ENCODE measurements at regions not wholly inside any gene's neighbourhood (a gene's known extent, or its start where the extent isn't known, plus 50 kb on each side); places are given as distances from the start of the nearest gene placed in this dataset.

DNA sequence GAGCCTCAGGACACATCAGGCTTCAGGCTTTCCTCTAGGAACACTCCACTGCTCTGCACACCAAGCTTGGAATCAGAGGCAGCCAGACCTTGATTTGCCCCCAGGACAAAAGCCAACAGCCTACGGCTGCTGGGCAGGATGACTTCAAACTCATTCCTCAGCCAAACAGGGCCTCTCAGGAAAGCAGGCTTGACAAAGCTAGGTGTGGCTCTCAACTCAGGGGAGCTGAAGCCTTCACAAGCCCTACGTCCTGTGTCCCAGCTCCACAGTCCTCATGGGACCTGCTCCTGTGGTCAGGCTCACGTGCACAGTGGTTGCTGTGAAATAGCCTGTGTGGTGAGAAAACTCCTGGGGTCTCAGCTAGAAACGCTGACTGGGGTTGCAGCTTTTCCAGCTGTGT lies 398.9 kb upstream of the ZNF507 start:
- DNase-seq (ENCODE audit: low read depth), result no peak

DNA sequence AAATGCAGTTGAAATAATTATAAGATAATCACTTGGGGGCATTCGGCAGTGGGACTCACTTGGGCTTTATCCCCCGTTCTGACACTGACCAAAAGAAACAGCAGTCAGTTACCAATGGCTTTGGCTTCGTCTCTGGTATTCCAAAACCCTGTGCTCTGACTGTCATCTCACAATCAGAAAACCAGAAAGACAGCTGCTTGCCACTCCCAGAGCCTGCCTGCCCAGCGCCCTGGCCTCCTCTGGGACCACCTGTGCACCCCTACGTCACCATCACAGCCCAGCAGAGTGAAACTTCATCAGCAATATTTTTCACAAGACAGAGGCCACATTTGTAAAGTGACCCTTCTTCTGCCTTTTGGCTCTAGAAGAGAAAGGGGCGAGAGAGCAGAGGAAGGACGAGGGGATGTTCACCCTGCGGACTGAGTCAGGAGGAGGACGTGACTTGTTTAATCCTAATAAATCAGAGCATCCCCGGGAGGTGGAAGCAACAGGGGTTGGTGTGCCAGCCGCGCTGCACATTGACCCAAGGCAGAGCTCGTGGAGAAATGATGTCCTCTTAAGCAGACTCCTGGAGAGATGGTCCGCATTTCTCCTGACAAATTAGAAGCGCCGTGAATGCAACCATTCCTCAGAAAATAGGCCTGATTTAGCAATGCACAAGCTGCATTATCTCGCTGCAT lies 397.8 kb upstream of the ZNF507 start:
- DNase-seq (ENCODE audit: low read depth), result no peak

DNA sequence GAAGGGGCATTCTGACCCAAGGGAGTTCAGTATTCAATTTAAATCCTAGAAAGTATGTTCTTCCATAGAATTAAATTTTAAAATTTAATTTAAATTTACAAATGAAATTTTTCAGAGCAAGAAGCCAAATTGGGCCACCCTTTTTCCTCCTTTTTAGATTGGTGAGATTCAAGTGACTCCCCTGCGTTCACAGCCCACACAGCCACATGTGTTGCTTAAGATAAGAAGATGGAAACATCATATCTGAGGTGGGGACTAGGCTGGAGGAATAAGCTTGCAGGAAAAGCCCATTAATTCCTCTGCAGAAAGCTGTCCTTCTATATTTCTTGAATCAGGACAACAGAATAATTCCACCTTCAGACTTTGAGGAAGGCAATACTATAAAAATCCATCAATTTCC lies 392.7 kb upstream of the ZNF507 start:
- no peak for DNase-seq (ENCODE audit: low read depth)

DNA sequence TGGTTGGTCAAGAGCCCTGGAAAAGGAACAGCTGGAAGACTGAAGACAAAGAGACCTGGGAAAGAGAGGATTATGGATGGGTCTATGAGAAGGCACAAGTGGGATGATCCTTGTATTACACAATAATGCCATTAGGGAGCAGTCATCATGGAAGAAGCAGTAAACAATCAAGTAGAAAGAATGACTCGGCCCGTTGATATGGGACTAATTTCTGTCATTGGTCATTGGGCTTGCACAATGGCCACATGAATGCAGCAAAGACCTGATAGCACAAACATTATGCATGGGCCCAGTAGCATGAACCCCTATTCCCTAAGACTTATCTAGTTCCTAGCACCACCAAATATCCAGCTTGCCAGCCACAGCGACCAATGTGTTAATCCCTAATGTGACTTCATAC lies 390.3 kb upstream of the ZNF507 start:
- DNase-seq (ENCODE audit: low read depth), result no peak

DNA sequence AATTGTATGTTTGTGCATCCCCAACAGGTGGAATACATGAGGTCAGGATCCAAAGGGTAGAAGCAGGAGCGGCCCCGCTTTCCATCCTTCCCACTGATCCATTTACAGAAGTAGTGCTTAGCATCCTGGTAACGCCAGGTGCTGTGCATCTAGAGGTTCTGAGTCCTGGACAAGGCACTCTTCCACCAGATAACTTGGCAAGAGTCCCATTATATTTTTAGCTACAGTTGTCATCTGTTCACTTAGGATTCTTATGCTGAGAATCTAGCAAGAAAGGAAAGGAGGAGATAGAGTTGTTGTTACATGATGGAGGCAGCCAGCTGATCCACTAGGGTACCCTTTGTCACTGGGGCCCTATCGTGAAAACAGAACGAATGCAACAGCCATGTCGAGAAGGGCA lies 389.5 kb upstream of the ZNF507 start:
- no peak for DNase-seq (ENCODE audit: low read depth)

DNA sequence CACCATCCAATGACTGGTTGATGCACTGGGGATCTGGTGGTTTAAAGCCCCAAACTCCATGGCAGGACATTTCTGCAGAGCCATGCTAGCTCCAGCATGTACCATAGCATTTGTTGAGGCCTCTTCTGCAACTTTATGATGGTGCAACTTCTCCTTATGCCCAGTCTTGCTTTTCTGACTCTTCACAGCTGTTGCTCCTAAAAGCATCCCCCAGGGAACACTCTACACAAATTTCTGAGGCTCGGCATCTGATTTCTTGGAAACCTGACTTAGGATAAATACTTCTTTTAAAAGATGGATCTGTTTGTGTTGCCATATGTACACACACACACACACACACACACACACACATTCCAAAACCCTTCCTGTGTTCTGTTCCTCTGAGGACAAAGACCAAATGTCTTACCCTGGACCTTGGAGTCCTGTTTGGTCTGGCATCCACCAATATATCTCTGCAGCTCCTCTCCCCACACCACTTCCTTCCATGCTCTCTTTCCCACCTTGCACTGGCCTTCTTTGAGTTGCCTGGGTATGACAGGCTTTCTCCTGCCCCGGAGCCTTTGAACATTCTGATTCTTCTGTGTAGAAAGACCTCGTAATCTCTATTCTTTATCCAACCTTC lies 388.5 kb upstream of the ZNF507 start:
- no peak for DNase-seq (ENCODE audit: low read depth)

DNA sequence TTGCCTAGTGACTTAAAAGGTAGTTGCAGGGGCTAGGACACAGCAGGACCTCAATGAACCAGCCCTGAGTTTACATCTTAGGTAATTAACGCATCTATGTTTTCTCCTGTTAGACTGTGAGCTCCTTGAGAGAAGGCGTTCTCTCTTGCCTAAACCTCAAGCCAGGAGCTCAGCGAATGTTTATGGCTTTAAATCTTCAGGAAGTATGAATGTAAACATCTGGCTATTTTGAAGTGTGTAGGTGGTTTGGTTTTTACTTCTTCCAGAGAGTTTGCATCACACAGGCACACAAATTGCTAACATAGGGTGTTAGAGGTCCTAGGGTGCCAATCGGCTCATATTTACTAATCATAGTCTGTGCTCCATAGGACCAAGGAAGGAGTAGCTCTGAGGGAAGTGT lies 387.7 kb upstream of the ZNF507 start:
- no peak for DNase-seq (ENCODE audit: low read depth)

DNA sequence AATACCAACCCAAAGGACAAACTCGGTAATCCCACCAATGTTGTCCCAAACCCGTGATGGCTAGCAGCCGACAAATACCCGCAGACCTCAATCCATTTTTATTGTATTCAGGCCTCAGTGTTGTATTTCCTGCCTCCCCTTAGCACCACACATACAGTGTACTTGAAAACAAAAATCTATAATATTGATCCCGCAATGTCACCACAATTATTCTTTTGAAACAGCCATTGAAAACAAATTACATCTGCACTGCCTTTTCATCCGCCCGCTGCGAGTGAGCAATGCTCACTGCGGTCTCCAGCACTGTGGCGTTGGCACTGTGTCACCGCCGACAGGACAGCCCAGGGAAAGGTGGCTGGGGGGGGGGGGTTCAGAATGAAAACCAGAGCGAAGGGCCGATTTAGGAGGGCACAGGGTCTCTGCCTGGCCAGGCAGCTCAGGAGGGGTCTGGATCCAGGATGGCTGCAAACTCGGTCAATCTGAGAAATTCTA lies 385.8 kb upstream of the ZNF507 start:
- DNase-seq (ENCODE audit: low read depth), result no peak

DNA sequence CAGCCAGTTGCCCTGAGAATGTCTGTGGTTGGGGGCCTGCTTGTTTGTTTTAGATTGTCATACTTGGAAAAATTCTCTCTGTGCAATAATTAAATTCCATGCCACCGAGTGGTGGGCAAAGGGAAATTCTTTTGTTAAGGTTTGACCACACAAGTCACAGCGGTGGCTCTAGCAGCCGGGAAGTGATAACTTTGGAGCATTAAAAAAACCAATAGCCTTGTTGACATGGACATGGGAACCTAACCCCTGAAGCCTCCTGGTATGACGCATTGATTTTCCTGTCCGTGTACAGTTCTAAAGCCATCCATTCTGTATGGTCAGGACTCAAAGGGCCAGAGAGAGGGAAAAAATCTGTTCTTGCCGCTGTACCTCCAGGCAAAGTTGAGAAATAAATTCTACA lies 384.9 kb upstream of the ZNF507 start:
- DNase-seq (ENCODE audit: low read depth), result no peak

DNA sequence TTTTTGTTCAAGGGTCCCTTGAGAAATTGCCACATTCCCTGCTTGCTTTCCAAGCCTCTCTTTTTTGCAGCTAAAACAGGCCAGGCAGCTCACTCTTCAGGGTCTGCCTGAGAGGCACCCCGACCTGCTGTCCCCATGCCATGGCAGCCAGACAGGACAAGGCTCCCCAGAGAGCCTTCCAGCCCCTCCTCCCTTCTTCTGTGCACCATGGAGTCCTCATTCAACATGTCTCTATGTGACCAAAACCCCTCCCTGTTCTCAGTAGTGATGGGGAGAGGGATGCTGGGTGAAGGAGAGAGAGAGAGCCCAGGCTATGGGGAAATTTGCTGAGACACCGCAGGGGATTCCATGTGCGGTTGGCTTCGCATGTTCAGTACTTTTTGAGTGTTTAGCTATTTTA lies 384.2 kb upstream of the ZNF507 start:
- no peak for DNase-seq (ENCODE audit: low read depth)

DNA sequence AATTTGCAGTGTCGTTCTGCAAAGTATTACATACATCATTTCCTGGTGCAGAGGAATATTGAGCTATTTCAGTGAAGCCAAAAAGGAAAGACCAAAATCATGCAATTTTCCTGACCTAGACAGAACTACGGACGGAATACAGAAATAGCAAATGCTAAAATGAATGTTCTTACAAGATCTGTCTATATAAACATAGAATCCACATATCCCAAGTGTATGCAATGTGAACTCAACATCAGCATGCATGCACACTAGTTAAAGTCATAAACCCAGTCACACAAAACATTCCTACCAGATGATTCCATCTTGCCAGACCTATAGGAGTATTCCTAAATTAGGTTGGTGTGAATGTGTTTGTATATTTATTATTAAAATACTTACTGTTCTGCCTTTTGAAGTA lies 383.7 kb upstream of the ZNF507 start:
- no peak for DNase-seq (ENCODE audit: low read depth)

DNA sequence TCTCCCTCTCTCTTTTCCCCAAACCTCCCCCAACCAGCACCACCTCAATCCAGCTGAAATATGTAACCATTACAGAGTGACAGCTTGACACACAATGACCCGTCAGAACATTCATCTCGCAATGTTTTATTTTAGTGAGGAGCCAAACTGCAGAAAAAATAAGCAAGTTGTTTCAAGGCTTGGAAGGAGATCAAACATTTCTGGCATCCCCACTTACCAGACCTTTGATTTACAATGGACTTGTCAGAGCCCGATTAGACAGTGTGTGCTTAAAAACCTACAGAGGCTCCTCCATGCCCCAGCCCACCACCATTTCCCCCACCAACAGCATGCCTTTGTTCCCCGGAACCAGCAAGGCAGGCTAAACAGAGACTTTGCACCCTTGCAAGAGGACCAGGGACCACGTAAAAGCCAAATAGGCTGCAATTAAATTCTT lies 382.8 kb upstream of the ZNF507 start:
- DNase-seq (ENCODE audit: low read depth), result no peak

DNA sequence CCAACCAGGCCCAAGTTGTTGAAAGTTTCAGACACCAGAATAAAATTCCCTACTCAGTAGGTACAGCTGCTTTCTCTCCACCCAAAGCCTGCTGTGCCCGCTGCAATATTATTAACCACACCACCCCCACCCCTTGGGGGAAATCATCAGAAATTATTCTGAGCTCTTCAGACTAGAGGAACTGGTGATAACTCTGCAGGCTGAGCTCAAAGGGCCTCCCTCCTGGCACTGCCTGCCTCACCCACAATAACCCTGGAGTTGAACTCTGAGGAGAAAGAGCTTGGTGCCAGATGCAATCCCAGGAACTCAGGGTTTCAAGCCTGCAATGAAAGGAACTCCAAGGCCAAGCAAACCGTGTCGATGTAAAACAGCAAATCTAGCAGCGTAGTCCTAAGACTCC lies 381.7 kb upstream of the ZNF507 start:
- DNase-seq (ENCODE audit: low read depth), result no peak

DNA sequence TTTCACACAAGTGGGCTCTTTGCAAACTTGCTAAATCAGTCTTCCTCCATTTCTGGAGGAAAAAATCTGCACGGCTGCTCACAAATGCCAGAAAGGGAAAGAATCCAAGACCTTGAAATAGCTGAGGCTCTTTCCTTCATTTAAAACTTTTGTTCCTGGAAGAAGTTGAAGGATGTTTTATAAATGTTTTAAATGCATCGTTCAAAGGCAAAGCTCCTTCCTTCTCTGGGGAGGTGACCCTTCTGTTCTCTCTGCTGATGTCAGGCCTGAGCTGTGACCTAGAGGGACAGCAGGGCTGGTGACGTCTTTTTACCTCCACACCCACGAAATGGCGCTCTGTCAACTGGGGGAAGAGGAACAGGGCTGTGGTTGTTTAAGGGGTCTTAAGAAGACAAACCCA lies 376.4 kb upstream of the ZNF507 start:
- no peak for DNase-seq (ENCODE audit: low read depth)

DNA sequence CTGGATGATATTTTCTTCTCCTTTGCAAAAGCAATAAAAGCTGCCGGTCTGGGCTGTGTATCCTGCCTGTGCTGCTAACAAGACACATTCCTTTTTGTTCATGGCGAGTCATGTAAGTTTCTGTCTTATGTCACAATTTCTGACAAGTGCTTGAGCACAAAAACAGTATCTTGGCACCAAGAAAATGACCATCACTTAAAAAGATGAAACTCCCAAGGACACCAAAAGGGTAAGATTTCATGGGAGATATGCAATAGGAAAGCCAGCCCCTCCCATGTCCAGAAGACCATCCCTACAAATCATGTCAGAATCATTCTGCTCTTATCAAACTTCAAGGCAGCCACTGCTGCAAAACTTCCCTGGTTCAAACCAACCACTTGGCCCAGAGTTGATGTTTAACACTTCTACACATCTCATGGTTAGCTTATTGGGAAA lies 375.4 kb upstream of the ZNF507 start:
- no peak for DNase-seq (ENCODE audit: low read depth)

DNA sequence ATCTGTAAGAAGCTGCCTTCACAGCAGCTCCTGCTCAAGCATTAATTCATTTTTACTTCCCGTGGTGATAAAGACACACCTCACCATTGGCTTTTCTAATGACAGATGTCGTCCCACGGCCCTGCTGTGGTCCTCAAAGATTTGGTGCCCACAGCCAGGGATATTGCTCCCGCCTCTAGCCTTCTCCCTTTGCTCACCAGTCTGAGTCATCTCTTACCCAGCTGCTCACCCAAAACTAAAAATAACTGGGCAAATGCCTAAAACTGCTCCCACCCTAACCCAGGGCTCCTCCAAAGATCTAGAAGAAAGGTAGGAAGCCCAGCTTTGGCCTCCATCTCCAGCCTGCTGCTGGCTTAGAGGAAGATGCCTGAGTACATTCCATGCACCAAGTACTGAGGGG lies 371.1 kb upstream of the ZNF507 start:
- no peak for DNase-seq (ENCODE audit: low read depth)

DNA sequence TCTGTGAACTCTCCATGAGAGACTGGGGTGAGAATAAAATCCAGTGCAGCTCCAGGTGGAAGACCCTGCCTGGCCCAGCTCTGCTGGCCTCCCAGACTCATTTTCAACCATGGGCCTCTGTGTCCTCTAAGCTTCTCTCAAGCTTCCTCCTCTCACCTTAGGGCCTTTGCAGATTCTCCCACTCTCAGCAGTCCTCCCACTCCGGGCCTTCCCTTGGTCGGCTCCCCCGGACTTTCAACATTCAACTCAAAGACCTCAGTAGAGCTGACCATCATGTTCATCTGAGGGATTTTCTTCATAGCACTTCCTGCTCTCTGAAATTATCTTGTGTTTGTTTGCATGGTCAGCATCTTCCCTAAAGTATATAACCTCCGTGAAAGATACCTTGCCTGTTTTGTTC lies 370.5 kb upstream of the ZNF507 start:
- no peak for DNase-seq (ENCODE audit: low read depth)

DNA sequence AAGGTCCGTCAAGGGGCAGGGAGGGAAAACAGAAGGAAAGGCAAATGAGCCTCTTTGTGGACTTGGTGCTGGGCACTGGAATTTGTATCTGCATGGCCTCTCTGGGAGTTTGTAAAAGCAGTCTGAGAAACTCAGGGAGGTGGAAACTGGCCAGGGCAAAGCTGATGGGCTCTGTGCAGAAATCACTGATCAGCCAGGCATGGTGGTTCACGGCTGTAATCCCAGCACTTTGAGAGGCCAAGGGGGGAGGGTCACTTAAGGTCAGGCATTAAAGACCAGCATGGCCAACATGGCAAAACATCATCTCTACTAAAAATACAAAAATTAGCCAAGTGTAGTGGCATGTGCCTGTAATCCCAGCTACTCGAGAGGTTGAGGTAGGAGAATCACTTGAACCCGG lies 369.9 kb upstream of the ZNF507 start:
- no peak for DNase-seq (ENCODE audit: low read depth)

DNA sequence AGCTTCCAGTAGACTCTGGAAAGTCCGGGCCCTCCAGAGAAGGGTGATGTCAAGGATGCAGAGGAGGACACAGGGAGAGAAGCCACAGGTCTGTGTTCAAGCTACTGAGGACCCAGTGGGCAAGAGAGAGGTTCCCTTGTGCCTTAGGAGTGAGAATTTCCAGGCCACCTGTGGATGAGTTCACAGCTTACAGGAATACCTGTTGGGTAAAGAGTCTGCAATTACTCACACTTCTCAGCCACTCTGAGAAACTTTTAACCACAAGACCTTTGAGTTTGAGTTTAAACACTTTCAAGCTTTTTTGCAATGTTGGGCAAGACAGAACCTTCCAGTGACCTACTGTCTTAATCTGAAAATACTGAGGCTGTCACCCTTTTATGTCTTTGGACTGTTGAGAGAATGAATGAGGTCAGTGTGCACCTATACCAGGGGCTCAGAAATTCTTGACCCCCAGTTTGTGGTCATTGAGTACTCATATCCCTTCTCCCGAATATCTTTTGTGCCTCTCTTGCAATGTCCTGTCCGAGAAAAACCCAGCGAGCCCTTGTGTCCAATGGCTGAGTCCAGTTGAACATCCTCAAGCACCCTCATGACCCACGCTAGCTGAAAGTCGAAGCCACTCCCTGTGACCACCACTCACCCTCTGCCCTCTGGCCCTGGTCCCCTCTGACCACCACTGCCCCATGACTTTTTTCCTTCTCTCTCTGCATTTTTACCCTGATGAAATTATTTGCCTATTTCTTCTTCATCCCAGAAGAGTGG lies 368.5 kb upstream of the ZNF507 start:
- DNase-seq (ENCODE audit: low read depth), result no peak

DNA sequence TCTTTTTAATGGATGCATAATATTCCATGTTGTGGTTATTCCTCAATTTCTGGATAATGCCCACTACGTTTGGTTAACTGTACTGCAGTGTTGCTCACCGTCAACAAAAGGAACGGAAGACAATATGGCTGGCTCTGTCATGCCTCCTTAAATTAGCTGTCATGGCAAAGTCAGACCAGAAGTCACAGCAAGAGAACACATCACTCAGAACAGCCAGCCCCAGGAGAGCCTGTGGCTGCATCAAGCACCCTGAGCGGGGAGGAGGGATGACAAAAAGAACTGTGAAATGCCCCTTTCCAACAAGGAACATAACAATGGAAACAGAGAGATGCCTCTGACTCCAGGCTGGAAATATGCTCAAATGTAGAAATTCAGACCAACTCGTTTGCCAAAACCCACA lies 366.0 kb upstream of the ZNF507 start:
- no peak for DNase-seq (ENCODE audit: low read depth)

DNA sequence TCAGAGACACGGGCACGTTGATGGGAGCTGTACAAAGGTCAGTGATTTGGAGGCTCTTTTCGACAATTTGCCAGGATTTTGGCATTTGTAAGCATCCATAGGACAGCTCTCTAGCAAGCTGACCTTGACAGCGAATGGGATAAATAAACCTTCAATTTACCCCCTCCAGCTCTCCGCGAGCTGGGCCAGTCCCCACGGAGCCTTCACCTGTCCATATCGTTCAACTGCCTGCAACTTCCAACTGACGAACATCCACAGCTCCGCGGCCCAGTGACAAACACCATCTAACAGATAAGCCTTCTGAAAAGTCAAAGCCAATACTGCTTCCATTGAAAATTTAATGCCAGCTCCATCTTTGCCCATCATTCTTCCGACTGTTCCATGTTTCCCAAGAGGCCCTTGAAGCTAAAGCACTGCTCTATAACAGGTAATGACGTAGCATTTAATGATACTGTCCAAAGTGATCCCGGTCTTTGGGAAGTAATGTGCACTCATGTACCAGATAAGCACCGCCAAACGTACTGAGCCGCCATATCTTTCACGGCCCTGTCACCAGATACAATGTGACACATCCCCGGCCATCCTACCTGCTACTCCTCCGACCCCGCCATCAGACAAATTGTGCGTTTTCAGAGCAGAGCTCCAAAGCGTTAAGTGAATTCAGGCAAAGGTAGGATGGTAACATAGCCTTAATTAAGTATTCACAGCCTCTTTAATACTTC lies 365.3 kb upstream of the ZNF507 start:
- DNase-seq (ENCODE audit: low read depth), result no peak

DNA sequence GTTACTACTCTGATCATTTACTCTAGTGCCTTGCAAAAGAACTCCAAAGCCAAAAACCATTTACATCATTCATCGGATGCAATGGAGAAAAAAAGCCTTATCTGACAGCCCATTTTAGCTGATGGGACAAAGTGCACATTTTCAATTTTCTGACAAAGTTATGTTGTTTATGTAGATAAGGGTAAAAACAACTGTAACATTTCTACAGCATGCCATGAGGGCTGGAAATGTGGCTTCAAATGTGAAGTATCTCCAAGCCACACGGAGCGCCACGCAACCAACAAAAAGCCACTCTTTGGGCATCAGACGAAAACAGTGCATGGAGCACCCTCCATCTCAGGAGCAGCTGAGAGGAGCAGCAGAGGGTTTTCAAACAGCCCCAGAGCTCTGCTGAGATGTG lies 364.6 kb upstream of the ZNF507 start:
- DNase-seq (ENCODE audit: low read depth), result no peak

DNA sequence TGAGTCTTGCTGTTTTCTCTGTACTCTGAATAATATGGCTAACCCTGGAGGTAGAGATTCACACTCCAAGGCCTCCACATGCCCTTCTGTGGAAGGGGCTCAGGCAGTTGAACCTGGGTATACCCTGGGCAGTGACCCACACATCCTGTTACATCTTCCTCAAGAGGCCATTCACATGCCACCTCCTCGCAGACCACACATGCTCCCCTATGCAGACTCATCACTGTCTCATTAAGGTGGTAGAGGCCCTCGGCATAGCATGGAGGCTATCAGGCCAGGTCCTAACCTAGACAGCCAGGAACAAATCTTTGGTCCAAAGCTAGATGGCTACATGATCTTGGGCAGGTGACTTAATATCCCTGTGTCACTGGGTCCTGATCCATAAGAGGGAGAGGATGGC lies 363.9 kb upstream of the ZNF507 start:
- no peak for DNase-seq (ENCODE audit: low read depth)

All from activated T-cell treated with anti-CD3 and anti-CD28 coated beads for 1 hour (primary cell).